Activated T-cell treated with anti-CD3 and anti-CD28 coated beads for 1 hour (primary cell): ENCODE measurements at regions not wholly inside any gene's neighbourhood (a gene's known extent, or its start where the extent isn't known, plus 50 kb on each side); places are given as distances from the start of the nearest gene placed in this dataset.
"Not testable (repeated sequence)": the region's sequence is repeated elsewhere in the genome, so short reads cannot be mapped to it uniquely, and the experiment has no call there.

Experiments used
- DNase-seq: peaks from one replicate; pipeline ENCODE4 v3.0.0-alpha.2; 2020; ENCODE audit warnings: low read depth

DNA sequence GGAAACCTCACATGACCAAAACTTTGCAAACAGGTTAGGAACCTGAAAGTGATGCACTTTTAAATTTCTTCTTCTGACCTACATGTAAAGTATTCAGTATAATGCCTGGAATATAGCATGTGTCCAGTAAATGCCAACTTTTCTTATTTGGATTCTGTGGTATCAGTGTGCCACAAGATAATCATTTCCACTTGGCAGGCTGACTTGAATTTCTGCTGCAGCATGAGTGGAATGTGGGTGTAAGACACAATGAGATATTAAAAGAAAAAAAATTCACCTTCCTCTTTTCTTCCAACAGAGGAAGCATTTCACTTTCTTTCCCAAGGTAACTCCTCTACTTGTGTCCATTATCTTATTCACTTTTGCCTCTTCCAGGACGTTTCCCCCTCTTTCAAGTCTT, 141.9 kb upstream of the PRKD1 start:
- DNase-seq, result no peak

DNA sequence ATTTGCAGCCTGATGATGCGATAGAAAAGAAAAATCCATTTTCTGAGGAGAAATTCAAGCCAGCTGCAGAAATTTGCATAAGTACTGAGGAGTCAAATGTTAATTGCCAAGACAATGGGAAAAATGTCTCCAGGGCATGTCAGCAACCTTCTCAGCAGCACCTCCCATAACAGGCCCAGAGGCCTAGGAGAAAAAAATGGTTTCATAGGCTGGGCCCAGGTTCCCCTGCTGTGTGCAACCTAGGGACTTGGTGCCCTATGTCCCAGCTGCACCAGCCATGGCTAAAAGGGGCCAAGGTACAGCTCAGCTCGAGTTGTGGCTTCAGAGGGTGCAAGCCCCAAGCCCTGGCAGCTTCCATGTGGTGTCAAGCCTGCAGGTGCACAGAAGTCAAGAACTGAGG, 144.8 kb upstream of the PRKD1 start:
- not testable (repeated sequence) for DNase-seq

DNA sequence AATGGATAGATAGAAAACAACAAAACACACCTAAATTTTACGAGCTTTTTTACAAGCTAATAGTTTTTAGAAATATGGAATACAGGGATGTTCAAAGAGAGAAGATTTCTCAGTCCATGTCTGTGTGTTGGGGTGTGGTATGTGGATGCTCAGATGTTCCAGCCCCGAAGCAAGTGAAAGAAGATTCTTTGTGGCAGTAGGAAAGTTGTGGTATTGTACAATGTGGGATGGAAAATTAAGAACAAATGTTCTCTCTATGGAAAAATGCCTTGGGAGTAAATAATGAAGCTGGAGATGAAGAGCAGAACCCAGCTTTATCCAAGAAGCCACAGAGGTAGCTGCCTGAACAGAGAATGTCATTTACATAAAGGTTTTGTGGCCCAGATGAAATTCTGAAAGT, 150.3 kb upstream of the PRKD1 start:
- no peak for DNase-seq

DNA sequence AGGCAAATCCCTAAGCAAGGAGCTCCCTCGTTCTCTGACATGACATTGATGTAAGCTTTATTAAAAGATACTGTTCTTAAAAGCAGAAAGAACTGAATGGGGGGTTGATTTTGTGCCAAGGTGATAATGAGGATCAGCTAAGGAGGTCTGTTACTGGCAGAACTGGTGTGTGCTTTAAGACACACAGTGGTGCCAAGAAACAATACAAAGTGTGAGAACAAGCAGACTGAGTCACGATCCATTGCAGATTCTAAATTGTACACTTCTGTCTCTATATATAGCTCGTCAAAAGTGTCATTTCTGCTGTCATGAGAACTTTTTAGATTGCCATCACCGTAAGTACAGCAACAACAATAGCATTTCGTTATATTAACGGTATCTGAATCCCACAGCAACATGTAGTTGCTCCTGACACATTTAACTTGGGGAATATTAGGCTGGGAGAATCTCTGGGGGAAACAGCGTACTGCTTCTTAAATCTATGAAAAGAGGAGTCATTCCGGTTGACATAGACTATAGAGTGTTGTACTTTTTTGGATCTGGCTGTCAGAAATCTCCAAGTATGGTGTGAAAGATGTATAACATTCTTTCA, 151.3 kb upstream of the PRKD1 start:
- no peak for DNase-seq

DNA sequence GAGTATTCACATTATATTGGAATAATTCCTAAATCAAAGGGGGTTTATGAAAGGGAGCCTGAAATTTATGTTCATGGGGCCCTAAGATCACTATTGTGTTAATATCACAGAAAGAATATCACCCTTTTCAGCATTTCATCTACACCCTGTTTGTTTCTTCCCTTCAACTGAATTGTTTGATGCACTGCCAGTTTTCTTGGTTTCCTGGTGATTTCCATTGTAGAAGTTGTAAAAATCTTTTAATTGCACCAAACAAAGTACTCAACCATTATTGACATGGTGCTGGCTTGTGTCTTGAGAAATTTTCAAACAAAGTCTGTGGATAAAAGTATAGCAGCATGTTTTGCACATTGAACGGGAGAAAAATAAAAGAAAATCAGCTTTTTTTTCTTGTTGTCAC, 154.8 kb upstream of the PRKD1 start:
- no peak for DNase-seq

DNA sequence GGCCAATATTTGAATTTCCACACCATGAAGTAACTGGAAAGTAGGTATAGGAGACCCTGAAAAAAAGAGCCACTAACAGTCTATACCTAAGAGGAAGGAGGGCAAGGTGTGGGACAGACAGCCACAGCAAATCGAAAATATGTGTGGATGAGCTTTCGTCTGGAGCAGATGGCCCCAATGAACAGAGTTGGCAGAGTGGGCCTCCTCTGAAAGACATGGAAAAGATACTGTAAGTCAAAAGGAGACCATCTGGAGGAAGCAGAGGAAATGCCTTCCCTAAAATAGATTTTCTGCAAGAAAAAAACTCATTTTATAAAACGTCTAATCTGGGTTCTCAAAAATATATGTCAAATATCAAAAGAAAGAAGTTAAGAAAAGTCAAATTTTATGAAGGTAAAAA, 157.2 kb upstream of the PRKD1 start:
- no peak for DNase-seq

DNA sequence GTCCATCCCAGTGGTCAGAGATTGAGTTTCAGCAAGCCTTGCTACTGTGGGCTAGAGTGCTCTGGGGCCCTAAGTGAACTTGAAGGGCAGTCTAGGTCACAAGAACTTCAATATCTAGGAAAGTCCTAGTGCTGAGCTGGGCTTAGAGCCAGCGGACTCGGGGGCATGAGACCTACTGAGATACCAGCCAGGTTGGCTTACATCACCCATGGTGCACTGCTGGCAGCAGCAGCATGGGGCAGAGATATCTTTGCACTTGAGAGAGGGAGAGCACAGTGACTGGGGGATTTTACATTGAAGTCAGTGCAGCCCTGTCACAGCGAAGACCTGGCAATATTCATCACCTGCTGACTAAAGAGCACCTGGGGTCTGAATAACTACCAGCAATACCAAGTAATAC, 158.3 kb upstream of the PRKD1 start:
- DNase-seq, result no peak

DNA sequence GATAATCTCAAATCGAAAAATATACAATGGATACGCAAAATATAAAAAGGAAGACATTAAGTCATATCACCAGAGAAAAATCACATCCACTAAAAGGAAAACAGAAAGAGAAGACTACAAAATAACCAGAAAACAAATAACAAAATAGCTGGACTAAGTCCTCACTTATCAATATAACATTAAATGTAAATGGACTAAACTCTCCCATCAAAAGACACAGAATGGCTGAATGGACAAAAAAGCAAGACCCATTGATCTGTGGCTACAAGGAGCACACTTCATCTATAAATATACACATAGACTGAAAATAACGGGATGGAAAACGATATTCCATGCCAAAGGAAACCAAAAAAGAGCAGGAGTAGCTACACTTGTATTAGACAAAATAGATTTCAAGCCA, 161.0 kb upstream of the PRKD1 start:
- no peak for DNase-seq

DNA sequence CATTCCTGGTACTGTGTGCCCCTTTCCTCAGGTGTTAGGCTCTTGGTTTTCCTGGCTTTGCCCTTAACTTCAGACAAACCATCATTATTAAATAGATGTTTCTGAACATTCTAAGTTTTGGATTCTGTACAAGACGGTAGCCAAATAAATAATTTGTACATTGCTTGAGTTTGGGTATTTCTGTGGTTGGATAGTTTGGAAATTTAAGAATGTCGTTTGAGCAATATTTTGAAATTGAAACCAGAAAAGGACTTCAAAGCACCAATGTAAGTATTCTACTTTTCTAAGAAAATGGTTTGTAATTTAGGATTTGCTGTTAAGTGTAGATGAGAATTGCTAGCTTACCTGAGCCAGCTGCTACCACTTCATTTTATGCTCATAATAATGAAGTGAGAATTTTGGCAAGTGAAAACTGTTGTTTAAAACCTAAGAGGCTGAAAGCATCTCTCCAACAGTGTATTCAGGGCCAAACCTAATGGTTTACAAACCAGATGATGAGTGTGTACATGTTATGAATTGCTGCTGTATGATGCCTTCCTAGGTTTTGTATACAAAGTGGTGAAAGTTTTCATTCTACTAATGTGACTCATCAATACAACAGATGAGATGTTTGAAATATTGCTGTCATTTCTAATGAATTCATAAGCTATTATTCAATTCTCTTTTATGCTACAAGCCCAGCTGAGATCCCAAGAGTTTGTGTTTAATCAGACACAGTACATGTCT, 181.5 kb upstream of the PRKD1 start:
- no peak for DNase-seq

DNA sequence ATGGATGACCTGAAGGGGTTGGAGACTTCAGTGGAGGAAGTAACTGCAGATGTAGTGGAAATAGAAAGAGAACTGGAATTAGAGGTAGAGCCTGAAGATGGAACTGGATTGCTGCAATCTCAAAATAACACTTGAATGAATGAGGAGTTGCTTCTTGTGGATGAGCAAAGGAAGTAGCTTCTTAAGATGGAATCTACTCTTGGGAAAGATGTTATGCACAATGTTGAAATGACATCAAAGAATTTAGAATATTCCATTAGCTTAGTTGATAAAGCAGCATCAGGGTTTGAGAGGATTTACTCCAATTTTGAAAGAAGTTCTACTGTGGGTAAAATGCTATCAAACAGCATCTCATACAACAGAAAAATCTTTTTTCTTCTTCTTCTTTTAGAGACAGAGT, 186.4 kb upstream of the PRKD1 start:
- DNase-seq, result no peak

DNA sequence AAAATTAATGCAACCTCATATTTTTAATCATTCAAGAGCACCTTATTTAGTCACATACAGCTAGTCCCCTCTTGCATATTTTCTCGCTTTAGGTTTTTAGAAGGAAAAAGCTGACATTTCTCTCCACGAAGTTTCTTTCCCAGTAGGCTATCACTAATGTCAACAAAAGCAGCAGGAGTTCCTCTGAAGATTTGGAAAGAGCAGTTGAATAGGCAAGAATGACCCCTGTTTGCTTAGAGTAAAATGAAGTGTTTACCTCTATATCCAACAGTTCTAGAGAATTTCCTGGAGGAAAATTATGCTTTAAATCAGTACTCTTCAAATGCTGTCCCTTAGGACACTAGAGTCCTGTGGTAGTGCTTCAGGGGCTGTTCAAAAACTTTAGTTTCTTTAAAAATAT, 188.1 kb upstream of the PRKD1 start:
- DNase-seq, result no peak

DNA sequence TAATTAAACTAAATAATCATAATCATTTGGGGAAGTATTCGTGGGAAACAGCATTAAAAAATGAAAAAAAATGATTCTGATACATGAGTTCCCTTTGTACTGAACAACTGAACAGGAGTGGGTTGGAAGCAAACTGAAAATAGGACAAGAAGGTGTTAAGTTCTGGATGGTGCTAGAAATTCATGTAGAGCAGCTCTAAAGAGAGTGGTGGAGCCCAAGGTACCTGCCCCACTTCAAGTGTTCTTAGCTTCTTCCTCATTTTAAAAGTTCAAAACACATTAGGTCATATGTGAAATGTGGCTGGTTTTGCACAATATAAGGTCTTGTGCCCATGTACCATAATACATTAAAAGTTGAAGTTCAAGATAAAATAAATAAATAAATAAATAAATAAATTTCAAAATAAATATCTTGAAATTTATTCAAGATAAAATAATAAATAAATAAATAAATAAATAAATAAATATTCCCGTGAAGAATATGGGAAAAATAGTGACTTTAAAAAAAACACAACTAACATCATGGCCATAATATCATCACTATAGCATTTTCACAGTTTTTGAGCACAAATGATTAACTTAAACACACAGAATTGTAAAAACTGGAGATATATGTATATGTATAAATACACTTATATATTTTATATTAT, 191.5 kb upstream of the PRKD1 start:
- DNase-seq, result no peak

DNA sequence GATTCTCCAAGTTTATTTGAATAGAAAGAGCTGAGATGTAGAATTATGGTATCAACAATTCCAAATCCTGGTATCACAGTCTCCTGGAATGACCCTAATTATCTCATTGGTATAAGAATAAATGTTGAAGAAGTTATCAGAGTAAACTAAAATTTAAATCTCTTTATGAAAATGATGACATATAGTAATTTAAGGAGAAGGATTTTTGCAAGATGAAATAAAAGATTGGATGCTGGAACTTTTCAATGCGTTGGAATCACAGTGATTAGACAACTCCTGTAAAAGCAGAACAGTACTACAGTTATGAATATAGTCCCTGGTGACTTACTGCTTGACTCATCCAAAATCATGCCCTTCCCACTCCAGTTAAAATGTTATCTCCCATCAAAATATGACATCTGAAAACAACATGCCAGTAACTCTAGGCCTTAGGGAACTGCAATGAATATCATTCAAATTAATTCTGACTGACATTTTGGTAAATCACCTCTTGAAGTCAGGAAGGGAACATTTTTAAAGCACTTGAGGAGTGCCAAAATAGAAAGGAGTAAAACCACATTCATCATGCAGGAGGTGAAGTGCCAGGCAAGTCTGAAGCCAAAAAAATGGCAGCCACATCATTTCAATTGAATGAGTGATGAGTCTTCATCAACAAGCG, 197.8 kb upstream of the PRKD1 start:
- DNase-seq, result no peak

DNA sequence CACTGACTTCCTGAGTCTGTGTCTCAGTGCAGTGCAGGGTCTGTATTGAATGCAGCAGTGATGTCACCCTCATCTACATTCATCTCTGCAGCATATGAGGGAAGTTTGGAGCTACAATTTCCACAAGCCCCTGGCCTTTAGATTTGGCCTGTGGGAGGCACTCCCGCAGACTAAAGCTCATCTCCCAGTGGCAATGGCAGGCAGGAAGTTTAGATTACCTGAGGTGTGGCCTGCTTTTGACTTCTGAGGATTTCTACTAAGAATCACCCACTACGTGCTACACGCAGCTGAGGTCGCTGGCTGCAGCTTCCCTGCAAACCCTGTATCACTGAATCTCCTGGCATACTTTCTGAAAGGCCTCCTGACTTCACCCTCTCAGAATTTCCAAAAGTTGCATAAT, 202.2 kb upstream of the PRKD1 start:
- no peak for DNase-seq

DNA sequence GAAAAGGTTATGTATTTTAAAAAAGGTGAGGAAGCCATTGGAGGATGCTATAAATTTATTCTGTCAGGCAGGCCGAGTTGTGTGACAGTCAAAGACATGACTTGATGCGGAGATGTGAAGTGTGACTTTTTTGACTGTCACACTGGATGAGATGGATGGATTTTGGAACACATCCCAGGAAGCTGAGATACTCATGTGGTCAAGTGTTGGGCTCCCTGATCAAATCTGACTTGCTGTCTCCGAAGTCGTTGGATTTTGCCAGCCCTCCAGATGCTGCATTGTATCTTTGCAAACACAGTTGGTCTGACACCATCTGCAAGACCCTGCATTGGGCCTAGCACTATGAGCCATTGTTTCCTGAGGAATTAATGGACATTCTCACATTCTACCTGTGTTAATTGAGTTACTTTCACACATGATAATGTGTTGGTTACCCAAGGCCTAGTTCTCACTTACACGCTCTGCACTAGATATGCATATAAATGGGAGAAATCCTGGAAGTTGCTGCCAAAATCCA, 204.0 kb upstream of the PRKD1 start:
- DNase-seq, result no peak

DNA sequence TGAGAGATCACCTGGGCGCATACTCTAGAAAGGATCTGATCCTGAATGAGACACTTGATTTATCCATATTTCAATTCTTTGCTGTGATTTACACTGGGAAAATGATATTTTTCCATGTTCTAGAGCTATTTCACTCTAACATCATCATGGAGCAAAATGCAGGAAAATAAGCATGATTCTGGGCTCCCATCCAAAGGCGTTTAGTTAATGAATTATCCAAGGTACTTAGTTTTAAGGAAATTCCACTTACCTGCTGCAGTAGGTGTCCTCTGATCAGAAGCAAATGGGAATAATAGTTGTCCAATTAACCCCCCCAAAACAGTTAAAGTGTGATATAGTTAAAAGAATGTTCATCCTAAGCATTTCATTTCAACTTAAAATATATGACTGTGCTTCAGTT, 204.5 kb upstream of the PRKD1 start:
- no peak for DNase-seq

DNA sequence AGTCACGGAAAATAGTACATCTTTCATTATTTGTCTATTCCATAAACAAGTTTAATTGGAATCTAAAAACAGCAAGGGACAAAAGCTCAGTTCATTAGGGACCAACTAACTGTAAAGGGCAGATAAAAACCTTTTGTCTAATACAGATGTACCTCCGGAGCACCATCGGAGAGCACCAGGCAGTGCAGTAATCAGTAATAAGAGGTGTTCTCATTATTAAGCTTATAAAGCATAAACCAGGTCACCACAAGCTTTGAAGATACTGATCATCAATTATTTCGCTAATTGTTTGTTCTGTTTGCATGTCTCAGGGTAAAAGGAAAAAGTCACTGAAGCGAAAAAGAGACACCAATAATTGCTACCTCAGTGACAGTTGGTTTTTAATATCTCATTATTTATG, 207.3 kb upstream of the PRKD1 start:
- DNase-seq, result no peak

DNA sequence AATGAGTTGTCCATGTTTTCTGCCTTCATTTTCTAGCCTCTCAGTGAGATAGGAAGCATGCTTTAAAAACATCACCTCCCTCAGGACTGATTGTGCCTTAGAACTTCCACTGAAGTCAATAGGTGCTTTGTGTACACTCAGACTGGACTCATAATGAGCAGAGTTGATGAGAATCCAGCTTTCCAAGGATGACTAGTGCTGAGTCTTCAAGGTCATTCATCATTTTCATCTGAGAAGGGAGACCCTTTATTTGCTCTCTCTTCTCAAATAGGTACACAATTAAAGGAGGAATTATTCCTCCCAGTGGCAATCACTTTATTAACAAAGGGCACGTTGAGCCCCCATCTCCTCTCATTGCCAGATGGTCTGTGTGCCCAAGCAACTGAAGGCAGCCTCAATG, 210.9 kb upstream of the PRKD1 start:
- no peak for DNase-seq

DNA sequence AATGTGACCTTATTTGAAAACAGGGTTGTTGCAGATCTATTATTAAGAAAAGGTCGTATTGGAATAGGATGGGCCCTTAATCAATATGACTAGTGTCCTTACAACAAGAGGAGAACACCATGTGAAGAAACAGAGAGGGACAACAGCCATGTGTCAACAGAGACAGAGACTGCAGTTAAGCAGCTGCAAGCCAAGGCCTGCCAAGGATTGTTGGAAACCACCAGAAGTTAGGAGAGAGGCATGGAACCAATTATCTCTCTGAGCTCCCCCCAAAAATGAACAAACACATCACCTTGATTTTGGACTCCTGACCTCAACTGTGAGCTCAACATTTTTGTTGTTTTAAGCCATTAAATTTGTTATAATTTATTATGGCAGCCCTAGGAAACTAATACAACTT, 214.6 kb upstream of the PRKD1 start:
- no peak for DNase-seq

DNA sequence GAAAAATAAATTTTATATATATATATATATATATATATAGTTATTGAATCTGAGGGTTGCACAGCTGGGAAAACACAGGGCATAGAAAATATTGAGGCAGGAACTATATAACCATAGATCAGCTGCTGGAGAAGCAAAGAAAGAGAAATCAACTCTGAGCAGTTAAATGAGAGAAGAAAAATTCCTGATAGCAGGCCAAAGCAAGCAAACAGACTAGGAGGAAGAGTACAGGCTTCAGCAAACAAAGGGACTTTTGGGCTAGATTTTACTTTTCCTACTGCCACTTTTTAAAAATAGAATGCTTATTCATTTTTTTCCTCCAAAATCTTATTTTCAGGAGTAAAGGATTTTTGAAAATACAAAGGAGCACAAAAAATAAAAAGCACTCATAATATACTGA, 216.0 kb upstream of the PRKD1 start:
- DNase-seq, result no peak

DNA sequence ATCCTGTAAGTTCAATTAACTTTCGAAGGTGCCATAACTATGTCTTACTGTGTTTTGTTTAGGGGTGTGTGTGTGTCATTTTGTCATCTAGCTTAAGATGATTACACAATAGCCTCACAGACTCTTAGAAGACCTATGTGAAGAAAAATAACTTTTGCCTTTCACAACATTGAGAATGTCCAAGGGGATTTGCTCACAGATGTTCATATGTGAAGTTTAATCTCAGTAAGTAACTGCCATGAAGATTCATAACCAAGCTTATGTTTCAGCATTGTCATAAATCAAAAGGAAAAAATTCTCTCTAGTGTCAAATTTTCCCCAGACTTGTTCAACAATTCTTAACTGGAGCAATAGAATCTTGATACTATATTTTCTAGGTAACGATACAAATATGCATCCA, 226.1 kb upstream of the PRKD1 start:
- no peak for DNase-seq

DNA sequence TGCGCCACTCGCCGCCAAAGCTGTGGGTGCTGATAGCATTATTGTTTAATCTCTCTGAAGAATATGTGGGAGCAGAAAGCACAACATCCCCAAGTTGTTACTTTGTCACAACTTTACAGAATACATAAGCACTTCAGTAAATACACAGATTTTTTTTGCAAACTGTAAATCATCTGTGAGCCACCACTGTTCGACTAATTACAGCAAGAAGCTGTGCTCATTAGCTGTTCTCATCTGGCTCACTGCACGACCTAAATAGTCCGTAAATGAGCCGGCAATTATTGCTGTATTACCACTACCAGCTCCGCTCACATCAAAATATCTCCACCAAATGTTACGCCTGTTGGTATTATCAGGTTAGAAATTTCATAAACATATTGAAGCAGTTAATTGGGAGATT, 228.9 kb upstream of the PRKD1 start:
- DNase-seq, result no peak

DNA sequence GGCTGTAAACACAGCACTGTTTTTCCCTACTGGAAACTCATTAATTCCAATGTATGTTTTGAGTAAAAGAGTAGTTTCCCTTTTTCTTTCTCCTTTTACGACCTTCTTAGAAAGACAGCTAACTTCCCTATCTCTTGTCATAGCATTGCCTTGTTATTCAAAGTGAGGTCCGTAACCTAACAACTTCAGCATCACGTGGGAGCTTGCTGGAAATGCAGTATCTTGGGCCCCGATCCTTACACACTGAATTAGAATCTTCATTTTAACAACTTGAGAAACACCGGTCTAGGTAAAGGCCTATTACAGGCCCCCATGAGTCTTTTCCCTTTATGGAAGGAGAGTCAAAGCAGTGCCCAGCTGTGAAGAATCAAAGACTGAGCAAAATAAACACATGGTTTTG, 230.7 kb upstream of the PRKD1 start:
- DNase-seq, result no peak
